Adrenal gland (tissue), 5 donors: ENCODE measurements at regions not wholly inside any gene's neighbourhood (a gene's known extent, or its start where the extent isn't known, plus 50 kb on each side); places are given as distances from the start of the nearest gene placed in this dataset.

Experiments used
- CTCF ChIP-seq, 6 experiments: fragments of 450-650 bp in 4 of 6; fragments of 200-600 bp in 2 of 6; sonication (generic) in 1 of 6; IDR thresholded peaks; 1 replicate in 5 of 6; 2 replicates in 1 of 6; pipeline versions ENCODE4 v1.5.1 to v1.8.0; 2016 to 2021; ENCODE audit warnings: antibody characterized with exemption in 6 of 6, mild to moderate bottlenecking in 2 of 6, moderate library complexity in 1 of 6
- POLR2A ChIP-seq, 2 donors: fragments of 450-650 bp; IDR thresholded peaks; one replicate each; pipeline ENCODE4 v1.6.1; 2017; ENCODE audit warnings: antibody characterized with exemption in 2 of 2, mild to moderate bottlenecking in 2 of 2, moderate library complexity in 1 of 2
- donor health status: DM: no; HTN: no; CAD: no.

- TF ChIP-seq CTCF (IDR thresholded peaks at IDR 0.05) (no peak), POLR2A (IDR thresholded peaks at IDR 0.05) (no peak)
Measured at GRCh38 chr10:31669357-31669756, 259.3 kb downstream of the ARHGAP12 start.
